ENCODE measurements at regions not wholly inside any gene's neighbourhood (a gene's known extent, or its start where the extent isn't known, plus 50 kb on each side); places are given as distances from the start of the nearest gene placed in this dataset.

GRCh38 chr3:72544239-72544638, 304.0 kb downstream of the SHQ1 start:
- no peaks in the 10 kb centered on the region for H3K9me3 ChIP-seq
- H3K36me3 ChIP-seq = no peaks in the 10 kb centered on the region
- no peak for DNase-seq (ENCODE audit: low spot score)
- TF ChIP-seq CTCF (IDR thresholded peaks at IDR 0.05) = no peak
- H3K4me1 ChIP-seq = no peaks in the 10 kb centered on the region
- no peak overlapping the region for H3K4me3 ChIP-seq
- no peak overlapping the region for H3K27ac ChIP-seq
- H3K27me3 ChIP-seq = no peaks in the 10 kb centered on the region

DNA sequence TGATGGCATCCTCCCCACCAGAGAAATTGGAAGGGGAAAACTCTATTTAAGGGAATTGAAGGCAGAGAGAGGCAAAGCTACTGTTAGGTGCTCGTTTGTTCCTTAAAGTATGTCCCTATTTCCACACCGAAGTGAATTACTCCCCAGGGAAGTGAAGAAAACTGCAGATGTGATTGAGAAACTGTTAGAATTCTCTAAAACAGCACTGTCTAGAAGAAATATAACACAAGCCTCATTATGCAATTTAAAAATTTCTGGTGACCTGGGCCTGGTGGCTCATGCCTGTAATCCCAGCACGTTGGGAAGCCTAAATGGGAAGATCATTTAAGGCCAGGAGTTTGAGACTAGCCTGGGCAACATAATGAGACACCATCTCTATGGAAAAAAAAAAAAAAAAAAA, 305.0 kb downstream of the SHQ1 start:
- Histone ChIP-seq H3K9me3 (no peaks in the 10 kb centered on the region), H3K27ac (no peak overlapping the region), H3K4me3 (no peak overlapping the region), H3K4me1 (no peaks in the 10 kb centered on the region), H3K36me3 (no peaks in the 10 kb centered on the region), H3K27me3 (no peaks in the 10 kb centered on the region)
- TF ChIP-seq CTCF (IDR thresholded peaks at IDR 0.05) = no peak
- no peak for DNase-seq (ENCODE audit: low spot score)

- Histone ChIP-seq H3K36me3 (no peaks in the 10 kb centered on the region), H3K9me3 (no peaks in the 10 kb centered on the region), H3K27ac (no peak overlapping the region), H3K4me1 (no peaks in the 10 kb centered on the region), H3K27me3 (no peaks in the 10 kb centered on the region), H3K4me3 (no peak overlapping the region)
- TF ChIP-seq CTCF (IDR thresholded peaks at IDR 0.05) = no peak
- DNase-seq (ENCODE audit: low spot score) = no peak
Measured at GRCh38 chr3:72542781-72543180, 305.5 kb downstream of the SHQ1 start.

GRCh38 chr3:72539856-72540255, 308.4 kb downstream of the SHQ1 start:
- no peaks in the 10 kb centered on the region for H3K9me3 ChIP-seq
- H3K4me1 ChIP-seq = no peaks in the 10 kb centered on the region
- no peaks in the 10 kb centered on the region for H3K27me3 ChIP-seq
- H3K27ac ChIP-seq = no peak overlapping the region
- DNase-seq (ENCODE audit: low spot score) = no peak
- no peak overlapping the region for H3K4me3 ChIP-seq
- TF ChIP-seq CTCF (IDR thresholded peaks at IDR 0.05) = no peak
- no peaks in the 10 kb centered on the region for H3K36me3 ChIP-seq

DNA sequence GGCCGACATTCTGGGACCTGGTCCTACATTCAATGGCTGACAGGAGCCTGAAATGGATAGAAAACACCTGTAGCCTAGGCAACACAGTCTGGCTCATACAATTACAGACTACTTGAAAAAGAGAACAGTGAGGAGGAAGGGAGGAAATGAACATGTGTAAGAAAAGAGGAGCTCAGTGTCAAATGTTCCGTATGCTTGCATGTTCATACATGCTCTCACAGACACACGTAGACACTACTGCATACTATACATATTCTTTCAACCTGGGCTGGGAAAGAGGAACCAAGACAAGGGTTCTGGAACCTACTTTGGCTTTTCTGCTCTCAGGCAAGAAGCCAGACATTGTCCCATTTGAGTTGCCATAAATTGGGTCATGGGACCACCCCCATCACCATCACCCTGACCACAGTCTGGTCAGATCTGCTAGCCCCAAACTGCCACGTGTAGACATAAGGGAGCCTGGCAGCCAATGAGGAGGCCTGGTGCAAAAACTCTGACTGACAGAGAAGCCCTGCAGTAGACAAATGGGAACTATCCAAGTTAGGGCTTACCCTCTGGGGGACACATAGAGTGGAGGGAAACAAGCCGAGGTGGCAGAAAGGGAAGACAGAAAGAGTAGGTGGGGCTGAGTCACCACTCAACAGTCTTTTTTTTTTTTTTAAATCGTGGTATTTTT, 310.0 kb downstream of the SHQ1 start:
- H3K27ac ChIP-seq = no peak overlapping the region
- H3K27me3 ChIP-seq = no peaks in the 10 kb centered on the region
- no peak for TF ChIP-seq CTCF (IDR thresholded peaks at IDR 0.05)
- H3K36me3 ChIP-seq = no peaks in the 10 kb centered on the region
- DNase-seq (ENCODE audit: low spot score) = no peak
- no peaks in the 10 kb centered on the region for H3K4me1 ChIP-seq
- no peaks in the 10 kb centered on the region for H3K9me3 ChIP-seq
- H3K4me3 ChIP-seq = no peak overlapping the region

DNA sequence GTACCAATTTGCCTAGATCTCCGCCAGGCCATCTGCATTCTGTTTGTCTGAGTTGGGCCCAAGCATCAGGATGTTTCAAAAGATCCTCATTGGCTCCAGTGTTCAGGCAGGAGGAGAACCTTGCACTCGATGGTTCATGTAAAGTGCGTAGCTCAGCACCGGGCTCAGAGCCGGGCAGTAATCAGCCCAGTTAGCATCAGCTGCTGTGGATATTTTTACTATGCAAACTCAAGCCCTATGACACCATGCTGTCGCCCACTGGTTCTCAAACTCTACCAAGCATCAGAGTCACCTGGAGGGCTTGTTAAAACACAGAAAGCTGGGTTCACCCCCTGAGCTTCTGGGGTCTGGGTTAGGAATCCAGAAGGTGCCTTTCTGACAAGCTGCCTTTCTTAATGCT, 310.8 kb downstream of the SHQ1 start:
- Histone ChIP-seq H3K4me1 (no peaks in the 10 kb centered on the region), H3K4me3 (no peak overlapping the region), H3K27ac (no peak overlapping the region), H3K27me3 (no peaks in the 10 kb centered on the region), H3K36me3 (no peaks in the 10 kb centered on the region), H3K9me3 (no peaks in the 10 kb centered on the region)
- DNase-seq (ENCODE audit: low spot score) = no peak
- TF ChIP-seq CTCF (IDR thresholded peaks at IDR 0.05) = no peak

Data from right atrium auricular region (tissue), 2 donors.